ENCODE measurements at regions not wholly inside any gene's neighbourhood (a gene's known extent, or its start where the extent isn't known, plus 50 kb on each side); places are given as distances from the start of the nearest gene placed in this dataset.

GRCh38 chr2:228919808-228920207 lies 351.3 kb downstream of the PID1 start:
- H3K36me3 ChIP-seq (ENCODE audit: insufficient read depth, low read length), result no peaks in the 10 kb centered on the region
- no peaks in the 10 kb centered on the region for H3K27me3 ChIP-seq (ENCODE audit: insufficient read depth, low read length, poor library complexity, severe bottlenecking)
- H3K9me3 ChIP-seq (ENCODE audit: insufficient read depth, low read depth, low read length), result no peaks in the 10 kb centered on the region; the same call in 1 of the 2 replicates
- H3K4me2 ChIP-seq (ENCODE audit: low read depth, low read length, poor library complexity, severe bottlenecking), result no peak overlapping the region
- H3F3A ChIP-seq (ENCODE audit: low read depth), result no peaks in the 10 kb centered on the region
- H3K79me2 ChIP-seq (ENCODE audit: insufficient read depth, low read length), result no peaks in the 10 kb centered on the region
- H3K4me1 ChIP-seq (ENCODE audit: insufficient read depth, low read length, poor library complexity, severe bottlenecking), result no peaks in the 10 kb centered on the region
- H3K4me3 ChIP-seq (ENCODE audit: low read length, poor library complexity, severe bottlenecking), result no peak overlapping the region
- no peaks in the 10 kb centered on the region for H4K20me1 ChIP-seq (ENCODE audit: insufficient read depth, low read length, poor library complexity, severe bottlenecking)
- no peak overlapping the region for H3K9ac ChIP-seq (ENCODE audit: low read depth, low read length, poor library complexity, severe bottlenecking)
- TF ChIP-seq, protein P1, sequence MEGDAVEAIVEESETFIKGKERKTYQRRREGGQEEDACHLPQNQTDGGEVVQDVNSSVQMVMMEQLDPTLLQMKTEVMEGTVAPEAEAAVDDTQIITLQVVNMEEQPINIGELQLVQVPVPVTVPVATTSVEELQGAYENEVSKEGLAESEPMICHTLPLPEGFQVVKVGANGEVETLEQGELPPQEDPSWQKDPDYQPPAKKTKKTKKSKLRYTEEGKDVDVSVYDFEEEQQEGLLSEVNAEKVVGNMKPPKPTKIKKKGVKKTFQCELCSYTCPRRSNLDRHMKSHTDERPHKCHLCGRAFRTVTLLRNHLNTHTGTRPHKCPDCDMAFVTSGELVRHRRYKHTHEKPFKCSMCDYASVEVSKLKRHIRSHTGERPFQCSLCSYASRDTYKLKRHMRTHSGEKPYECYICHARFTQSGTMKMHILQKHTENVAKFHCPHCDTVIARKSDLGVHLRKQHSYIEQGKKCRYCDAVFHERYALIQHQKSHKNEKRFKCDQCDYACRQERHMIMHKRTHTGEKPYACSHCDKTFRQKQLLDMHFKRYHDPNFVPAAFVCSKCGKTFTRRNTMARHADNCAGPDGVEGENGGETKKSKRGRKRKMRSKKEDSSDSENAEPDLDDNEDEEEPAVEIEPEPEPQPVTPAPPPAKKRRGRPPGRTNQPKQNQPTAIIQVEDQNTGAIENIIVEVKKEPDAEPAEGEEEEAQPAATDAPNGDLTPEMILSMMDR (conservative IDR thresholded peaks at IDR 0.05; ENCODE audit: low read length), result no peak
- no peak overlapping the region for H2AFZ ChIP-seq (ENCODE audit: low read length)
- H3K9me2 ChIP-seq (replicated peaks; ENCODE audit: low read depth, low read length), result no peaks in the 10 kb centered on the region

DNA sequence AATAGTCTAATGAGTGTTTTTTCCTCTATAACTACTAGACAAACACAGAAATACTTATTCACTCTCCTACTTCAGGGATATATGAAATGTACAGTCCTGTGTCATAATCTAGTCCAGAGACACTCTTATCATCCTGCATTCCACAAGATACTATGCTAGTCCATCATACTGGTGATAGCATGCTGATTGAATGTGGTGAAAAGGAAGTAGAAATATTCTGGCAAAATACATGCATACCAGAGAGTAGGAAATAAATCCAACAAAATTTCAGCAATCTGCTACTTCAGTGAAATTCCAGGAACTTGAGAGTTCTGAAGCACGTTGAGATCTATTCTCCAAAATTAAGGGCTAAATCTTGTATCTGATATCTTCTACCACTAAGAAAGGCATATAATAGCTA lies 353.9 kb downstream of the PID1 start:
- H2AFZ ChIP-seq (ENCODE audit: low read length), result no peak overlapping the region
- no peak overlapping the region for H3K9ac ChIP-seq (ENCODE audit: low read depth, low read length, poor library complexity, severe bottlenecking)
- H3K9me2 ChIP-seq (replicated peaks; ENCODE audit: low read depth, low read length), result no peaks in the 10 kb centered on the region
- H3K9me3 ChIP-seq (ENCODE audit: insufficient read depth, low read depth, low read length), result no peaks in the 10 kb centered on the region
- no peaks in the 10 kb centered on the region for H3K36me3 ChIP-seq (ENCODE audit: insufficient read depth, low read length)
- H3F3A ChIP-seq (ENCODE audit: low read depth), result no peaks in the 10 kb centered on the region
- H3K4me3 ChIP-seq (ENCODE audit: low read length, poor library complexity, severe bottlenecking), result no peak overlapping the region
- H3K4me1 ChIP-seq (ENCODE audit: insufficient read depth, low read length, poor library complexity, severe bottlenecking), result no peaks in the 10 kb centered on the region
- H3K79me2 ChIP-seq (ENCODE audit: insufficient read depth, low read length), result no peaks in the 10 kb centered on the region
- no peak for TF ChIP-seq EZH2phosphoT487 (IDR thresholded peaks at IDR 0.05; ENCODE audit: borderline replicate concordance)
- TF ChIP-seq, protein P1 (conservative IDR thresholded peaks at IDR 0.05; ENCODE audit: low read length), result no peak
- no peaks in the 10 kb centered on the region for H4K20me1 ChIP-seq (ENCODE audit: insufficient read depth, low read length, poor library complexity, severe bottlenecking)
- H3K4me2 ChIP-seq (ENCODE audit: low read depth, low read length, poor library complexity, severe bottlenecking), result no peak overlapping the region
- no peaks in the 10 kb centered on the region for H3K27me3 ChIP-seq (ENCODE audit: insufficient read depth, low read length, poor library complexity, severe bottlenecking)

GRCh38 chr2:228916416-228917090 lies 354.5 kb downstream of the PID1 start:
- Histone ChIP-seq H3K4me1 (ENCODE audit: insufficient read depth, low read length, poor library complexity, severe bottlenecking) (no peaks in the 10 kb centered on the region), H3K4me2 (ENCODE audit: low read depth, low read length, poor library complexity, severe bottlenecking) (no peak overlapping the region), H3K27me3 (ENCODE audit: insufficient read depth, low read length, poor library complexity, severe bottlenecking) (no peaks in the 10 kb centered on the region), H2AFZ (ENCODE audit: low read length) (no peak overlapping the region), H3K79me2 (ENCODE audit: insufficient read depth, low read length) (no peaks in the 10 kb centered on the region), H3K4me3 (ENCODE audit: low read length, poor library complexity, severe bottlenecking) (no peak overlapping the region), H3K9ac (ENCODE audit: low read depth, low read length, poor library complexity, severe bottlenecking) (no peak overlapping the region), H3K36me3 (ENCODE audit: insufficient read depth, low read length) (no peaks in the 10 kb centered on the region), H3K9me3 (ENCODE audit: insufficient read depth, low read depth, low read length) (no peaks in the 10 kb centered on the region), H3F3A (ENCODE audit: low read depth) (no peaks in the 10 kb centered on the region), H3K9me2 (replicated peaks; ENCODE audit: low read depth, low read length) (no peaks in the 10 kb centered on the region), H4K20me1 (ENCODE audit: insufficient read depth, low read length, poor library complexity, severe bottlenecking) (no peaks in the 10 kb centered on the region)
- TF ChIP-seq EZH2phosphoT487 (IDR thresholded peaks at IDR 0.05; ENCODE audit: borderline replicate concordance), result no peak
- TF ChIP-seq, protein P1 (conservative IDR thresholded peaks at IDR 0.05; ENCODE audit: low read length), result no peak

Measured in Loucy (cell line).